ENCODE measurements at regions not wholly inside any gene's neighbourhood (a gene's known extent, or its start where the extent isn't known, plus 50 kb on each side); places are given as distances from the start of the nearest gene placed in this dataset.

DNA sequence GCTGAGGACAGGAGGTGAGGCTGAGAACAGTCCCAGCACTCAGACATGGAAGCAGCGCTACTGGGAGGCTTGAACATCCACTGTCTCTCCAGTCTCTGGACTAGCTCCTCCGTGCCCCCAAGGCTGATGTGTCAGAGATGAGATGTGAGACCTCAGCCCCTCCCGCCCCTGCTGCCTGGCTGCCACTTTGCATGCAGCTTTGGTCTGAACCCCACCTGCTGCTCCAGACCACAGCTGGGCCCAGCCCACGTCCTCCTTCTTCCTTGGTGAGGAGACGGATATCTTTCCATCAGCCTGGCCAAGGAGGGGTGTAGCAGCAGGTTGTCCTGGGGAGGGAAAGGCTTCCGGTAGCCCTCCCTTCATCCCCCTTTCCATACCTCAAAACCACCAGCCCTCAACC lies 148.0 kb upstream of the B3GAT1 start (continued):
- TF ChIP-seq, protein P1, sequence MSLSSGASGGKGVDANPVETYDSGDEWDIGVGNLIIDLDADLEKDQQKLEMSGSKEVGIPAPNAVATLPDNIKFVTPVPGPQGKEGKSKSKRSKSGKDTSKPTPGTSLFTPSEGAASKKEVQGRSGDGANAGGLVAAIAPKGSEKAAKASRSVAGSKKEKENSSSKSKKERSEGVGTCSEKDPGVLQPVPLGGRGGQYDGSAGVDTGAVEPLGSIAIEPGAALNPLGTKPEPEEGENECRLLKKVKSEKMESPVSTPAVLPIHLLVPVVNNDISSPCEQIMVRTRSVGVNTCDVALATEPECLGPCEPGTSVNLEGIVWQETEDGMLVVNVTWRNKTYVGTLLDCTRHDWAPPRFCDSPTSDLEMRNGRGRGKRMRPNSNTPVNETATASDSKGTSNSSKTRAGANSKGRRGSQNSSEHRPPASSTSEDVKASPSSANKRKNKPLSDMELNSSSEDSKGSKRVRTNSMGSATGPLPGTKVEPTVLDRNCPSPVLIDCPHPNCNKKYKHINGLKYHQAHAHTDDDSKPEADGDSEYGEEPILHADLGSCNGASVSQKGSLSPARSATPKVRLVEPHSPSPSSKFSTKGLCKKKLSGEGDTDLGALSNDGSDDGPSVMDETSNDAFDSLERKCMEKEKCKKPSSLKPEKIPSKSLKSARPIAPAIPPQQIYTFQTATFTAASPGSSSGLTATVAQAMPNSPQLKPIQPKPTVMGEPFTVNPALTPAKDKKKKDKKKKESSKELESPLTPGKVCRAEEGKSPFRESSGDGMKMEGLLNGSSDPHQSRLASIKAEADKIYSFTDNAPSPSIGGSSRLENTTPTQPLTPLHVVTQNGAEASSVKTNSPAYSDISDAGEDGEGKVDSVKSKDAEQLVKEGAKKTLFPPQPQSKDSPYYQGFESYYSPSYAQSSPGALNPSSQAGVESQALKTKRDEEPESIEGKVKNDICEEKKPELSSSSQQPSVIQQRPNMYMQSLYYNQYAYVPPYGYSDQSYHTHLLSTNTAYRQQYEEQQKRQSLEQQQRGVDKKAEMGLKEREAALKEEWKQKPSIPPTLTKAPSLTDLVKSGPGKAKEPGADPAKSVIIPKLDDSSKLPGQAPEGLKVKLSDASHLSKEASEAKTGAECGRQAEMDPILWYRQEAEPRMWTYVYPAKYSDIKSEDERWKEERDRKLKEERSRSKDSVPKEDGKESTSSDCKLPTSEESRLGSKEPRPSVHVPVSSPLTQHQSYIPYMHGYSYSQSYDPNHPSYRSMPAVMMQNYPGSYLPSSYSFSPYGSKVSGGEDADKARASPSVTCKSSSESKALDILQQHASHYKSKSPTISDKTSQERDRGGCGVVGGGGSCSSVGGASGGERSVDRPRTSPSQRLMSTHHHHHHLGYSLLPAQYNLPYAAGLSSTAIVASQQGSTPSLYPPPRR (CRISPR knock-in tag; IDR thresholded peaks at IDR 0.05; ENCODE audit: borderline replicate concordance): no peak
- TF ChIP-seq, protein P2, sequence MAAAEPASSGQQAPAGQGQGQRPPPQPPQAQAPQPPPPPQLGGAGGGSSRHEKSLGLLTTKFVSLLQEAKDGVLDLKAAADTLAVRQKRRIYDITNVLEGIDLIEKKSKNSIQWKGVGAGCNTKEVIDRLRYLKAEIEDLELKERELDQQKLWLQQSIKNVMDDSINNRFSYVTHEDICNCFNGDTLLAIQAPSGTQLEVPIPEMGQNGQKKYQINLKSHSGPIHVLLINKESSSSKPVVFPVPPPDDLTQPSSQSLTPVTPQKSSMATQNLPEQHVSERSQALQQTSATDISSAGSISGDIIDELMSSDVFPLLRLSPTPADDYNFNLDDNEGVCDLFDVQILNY (CRISPR knock-in tag; IDR thresholded peaks at IDR 0.05): no peak
- TF ChIP-seq DPF2 (IDR thresholded peaks at IDR 0.05) (no peak), SRSF3 (IDR thresholded peaks at IDR 0.05; ENCODE audit: insufficient read depth, low read length) (no peak), HDGF (IDR thresholded peaks at IDR 0.05) (no peak), RBM14 (IDR thresholded peaks at IDR 0.05; ENCODE audit: borderline replicate concordance, insufficient read depth, low read depth, low read length) (no peak), XRCC5 (IDR thresholded peaks at IDR 0.05; ENCODE audit: low read depth, low read length) (no peak), WHSC1 (IDR thresholded peaks at IDR 0.05; ENCODE audit: low read length) (no peak), ZNF764 (CRISPR knock-in tag; IDR thresholded peaks at IDR 0.05; ENCODE audit: low read depth) (no peak), MAFF (IDR thresholded peaks at IDR 0.05; ENCODE audit: low read length) (no peak), TAL1 (IDR thresholded peaks at IDR 0.05) (no peak)
